ENCODE measurements at regions not wholly inside any gene's neighbourhood (a gene's known extent, or its start where the extent isn't known, plus 50 kb on each side); places are given as distances from the start of the nearest gene placed in this dataset.

DNA sequence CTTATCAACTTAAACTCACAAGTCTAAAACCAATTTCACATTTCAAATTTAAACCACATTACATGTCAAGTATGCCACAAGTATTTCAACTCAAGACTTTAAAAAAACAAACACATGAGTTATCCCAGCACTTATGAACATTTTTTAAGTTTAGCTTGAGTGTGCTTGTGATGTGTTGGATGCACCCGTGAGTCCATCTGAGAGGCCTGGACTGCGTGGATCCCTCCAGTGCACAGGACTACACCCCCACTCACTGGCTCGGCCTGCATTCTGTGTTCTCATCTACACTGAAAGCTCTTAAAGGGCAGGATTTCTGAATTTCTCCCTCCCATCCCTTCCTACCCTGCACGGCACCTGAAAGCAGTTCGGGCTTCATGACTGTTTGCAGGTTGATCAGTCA lies 128.8 kb upstream of the CD93 start:
- DNase-seq (ENCODE audit: low read depth, low spot score), result no peak
- no peaks in the 10 kb centered on the region for H3K36me3 ChIP-seq (ENCODE audit: insufficient read depth, low read length)
- H3K9ac ChIP-seq (ENCODE audit: insufficient read length), result no peak overlapping the region
- H3K27ac ChIP-seq, result no peak overlapping the region
- no peak for TF ChIP-seq FOXP2 (optimal IDR thresholded peaks at IDR 0.05; ENCODE audit: control extremely low read depth, extremely low read length, insufficient read depth)
- no peak for TF ChIP-seq POLR2AphosphoS5 (IDR thresholded peaks at IDR 0.05; ENCODE audit: borderline replicate concordance, low read depth, low read length)
- no peak for TF ChIP-seq EZH2 (IDR thresholded peaks at IDR 0.05)
- H3K9me3 ChIP-seq (ENCODE audit: low read depth, low read length), result no peaks in the 10 kb centered on the region
- no peak overlapping the region for H3K4me3 ChIP-seq

DNA sequence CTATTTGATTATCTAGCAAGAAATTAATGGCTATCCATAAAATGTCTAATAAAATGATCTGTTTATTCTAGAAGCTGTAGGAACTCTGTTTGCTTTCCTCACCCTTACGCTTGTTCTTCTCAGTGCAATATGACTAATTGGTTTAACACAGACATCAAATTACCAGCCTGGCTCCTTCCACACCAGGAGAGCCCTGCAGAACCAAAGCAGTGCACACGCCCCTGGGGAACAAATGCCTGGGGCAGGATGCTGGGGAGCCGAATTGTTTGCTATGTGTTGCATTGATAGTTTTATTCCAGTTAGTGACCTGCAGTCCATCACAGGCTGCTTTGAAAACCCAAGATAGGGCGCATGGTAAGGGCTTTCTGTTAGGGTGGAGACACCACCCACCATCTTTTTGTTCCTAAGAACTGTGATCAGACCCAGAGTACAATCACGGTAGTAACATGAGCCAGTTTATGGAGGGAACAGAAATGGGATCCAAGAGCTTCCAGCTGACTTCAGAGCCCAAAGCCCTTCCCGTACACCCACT lies 126.4 kb upstream of the CD93 start:
- H3K27ac ChIP-seq, result no peak overlapping the region

DNA sequence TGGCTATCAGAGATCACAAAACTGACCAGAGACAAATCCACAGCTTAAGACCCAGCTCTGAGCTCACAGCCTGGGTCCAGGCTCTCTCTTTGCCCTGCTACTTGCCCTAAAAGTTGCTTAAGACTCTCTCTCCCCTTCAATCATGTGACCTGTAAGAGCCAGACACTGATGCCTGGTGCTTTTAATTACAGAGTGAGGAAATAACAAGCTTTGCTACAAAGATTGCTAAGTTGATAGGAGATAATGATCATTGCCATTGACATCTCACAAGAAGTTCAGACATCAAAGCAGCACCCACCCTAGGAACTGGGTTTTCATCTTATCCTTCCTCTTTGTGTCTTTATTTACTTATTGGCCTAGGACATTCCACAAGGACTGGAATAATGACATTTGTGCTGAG lies 125.9 kb upstream of the CD93 start:
- TF ChIP-seq POLR2AphosphoS5 (IDR thresholded peaks at IDR 0.05; ENCODE audit: borderline replicate concordance, low read depth, low read length) (no peak), EZH2 (IDR thresholded peaks at IDR 0.05) (no peak), FOXP2 (optimal IDR thresholded peaks at IDR 0.05; ENCODE audit: control extremely low read depth, extremely low read length, insufficient read depth) (no peak)
- no peaks in the 10 kb centered on the region for H3K9me3 ChIP-seq (ENCODE audit: low read depth, low read length)
- H3K36me3 ChIP-seq (ENCODE audit: insufficient read depth, low read length), result no peaks in the 10 kb centered on the region
- no peak overlapping the region for H3K4me3 ChIP-seq
- no peak overlapping the region for H3K9ac ChIP-seq (ENCODE audit: insufficient read length)
- no peak for DNase-seq (ENCODE audit: low read depth, low spot score)
- H3K27ac ChIP-seq, result no peak overlapping the region

More for the DNA sequence above, 126.4 kb upstream of the CD93 start:
- Histone ChIP-seq H3K4me3 (no peak overlapping the region), H3K36me3 (ENCODE audit: insufficient read depth, low read length) (no peaks in the 10 kb centered on the region), H3K9me3 (ENCODE audit: low read depth, low read length) (no peaks in the 10 kb centered on the region), H3K9ac (ENCODE audit: insufficient read length) (no peak overlapping the region)
- DNase-seq (ENCODE audit: low read depth, low spot score), result no peak
- TF ChIP-seq EZH2 (IDR thresholded peaks at IDR 0.05), result no peak
- TF ChIP-seq FOXP2 (optimal IDR thresholded peaks at IDR 0.05; ENCODE audit: control extremely low read depth, extremely low read length, insufficient read depth), result no peak
- TF ChIP-seq POLR2AphosphoS5 (IDR thresholded peaks at IDR 0.05; ENCODE audit: borderline replicate concordance, low read depth, low read length), result no peak

DNA sequence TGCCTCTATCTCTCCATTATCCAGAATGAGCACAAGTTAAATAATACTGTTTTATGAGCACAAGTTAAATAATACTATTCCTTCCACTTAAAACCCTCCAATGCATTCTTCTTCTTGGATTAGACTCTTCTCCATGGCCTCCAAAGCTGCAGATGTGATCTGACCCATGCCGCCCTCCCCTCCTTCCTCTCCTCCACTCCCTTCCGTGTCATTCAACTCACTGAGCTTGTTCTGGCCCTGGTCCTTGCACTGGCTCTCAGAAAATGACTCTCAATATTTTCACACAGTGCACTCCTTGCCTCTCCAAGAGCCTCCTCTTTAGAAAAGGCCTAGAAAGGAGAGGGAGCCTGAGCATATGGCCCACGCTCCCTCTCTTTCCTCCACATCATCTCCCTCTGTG lies 125.0 kb upstream of the CD93 start:
- no peaks in the 10 kb centered on the region for H3K36me3 ChIP-seq (ENCODE audit: insufficient read depth, low read length)
- no peak for DNase-seq (ENCODE audit: low read depth, low spot score)
- no peak overlapping the region for H3K9ac ChIP-seq (ENCODE audit: insufficient read length)
- no peaks in the 10 kb centered on the region for H3K9me3 ChIP-seq (ENCODE audit: low read depth, low read length)
- TF ChIP-seq FOXP2 (optimal IDR thresholded peaks at IDR 0.05; ENCODE audit: control extremely low read depth, extremely low read length, insufficient read depth), result no peak
- no peak for TF ChIP-seq POLR2AphosphoS5 (IDR thresholded peaks at IDR 0.05; ENCODE audit: borderline replicate concordance, low read depth, low read length)
- no peak for TF ChIP-seq EZH2 (IDR thresholded peaks at IDR 0.05)
- H3K27ac ChIP-seq, result no peak overlapping the region
- no peak overlapping the region for H3K4me3 ChIP-seq

DNA sequence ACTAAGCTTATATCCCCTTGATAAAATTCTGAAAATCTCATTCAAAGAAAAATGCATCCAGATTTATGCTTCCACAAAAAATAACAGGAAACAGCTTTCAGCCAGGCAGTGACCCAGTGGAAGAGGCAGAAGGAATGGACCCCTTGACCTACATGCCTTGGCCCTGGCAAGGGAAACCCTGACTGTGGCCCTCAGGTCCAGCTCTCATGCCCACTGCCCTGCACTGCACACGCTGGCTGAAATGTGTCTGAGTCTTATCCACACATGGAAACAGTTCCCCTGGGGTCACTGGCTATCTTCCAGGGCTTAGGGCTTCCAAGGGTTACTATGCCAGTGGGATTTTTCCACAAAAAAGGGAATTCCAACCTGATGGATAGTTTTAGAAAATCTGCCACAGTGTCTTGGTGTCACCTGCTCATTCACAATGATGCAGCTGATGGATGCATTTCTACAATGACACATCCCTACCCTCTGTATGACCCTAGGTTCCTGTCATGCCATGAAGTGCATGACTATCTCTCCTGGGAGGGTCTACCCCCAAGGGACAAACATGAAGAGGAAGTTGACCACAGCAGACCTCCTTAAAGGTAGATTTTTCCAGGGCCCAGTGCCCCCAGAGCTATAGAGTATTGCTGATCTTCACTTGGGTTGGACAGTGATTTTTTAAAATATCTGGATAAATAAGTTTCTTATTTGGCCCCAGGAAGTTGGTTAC lies 121.9 kb upstream of the CD93 start:
- Histone ChIP-seq H3K27ac (no peak overlapping the region), H3K9ac (ENCODE audit: insufficient read length) (no peak overlapping the region), H3K36me3 (ENCODE audit: insufficient read depth, low read length) (no peaks in the 10 kb centered on the region), H3K4me3 (no peak overlapping the region), H3K9me3 (ENCODE audit: low read depth, low read length) (no peaks in the 10 kb centered on the region)
- no peak for DNase-seq (ENCODE audit: low read depth, low spot score)
- TF ChIP-seq EZH2 (IDR thresholded peaks at IDR 0.05), result no peak
- TF ChIP-seq FOXP2 (optimal IDR thresholded peaks at IDR 0.05; ENCODE audit: control extremely low read depth, extremely low read length, insufficient read depth), result no peak
- TF ChIP-seq POLR2AphosphoS5 (IDR thresholded peaks at IDR 0.05; ENCODE audit: borderline replicate concordance, low read depth, low read length), result no peak

DNA sequence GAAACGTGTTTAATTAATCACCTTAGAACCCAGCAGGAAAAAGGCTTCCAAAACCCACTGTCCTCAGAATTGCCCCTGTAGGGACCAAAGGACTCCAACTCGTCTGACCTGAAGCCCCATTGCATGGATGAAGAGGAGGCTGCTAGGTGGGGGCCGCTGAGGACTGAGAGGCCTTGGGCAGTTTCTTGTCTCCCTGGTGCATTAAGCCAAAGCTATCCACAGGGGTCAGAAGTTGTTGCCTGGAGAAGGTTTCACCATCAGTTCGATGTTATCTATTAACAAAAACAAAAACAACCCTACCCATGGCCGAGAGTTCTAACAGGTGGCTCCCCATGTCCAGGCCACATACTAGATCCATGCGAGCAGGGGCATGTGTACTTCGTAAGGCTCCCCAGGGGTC lies 120.9 kb upstream of the CD93 start:
- TF ChIP-seq EZH2 (IDR thresholded peaks at IDR 0.05), result no peak
- no peak for TF ChIP-seq FOXP2 (optimal IDR thresholded peaks at IDR 0.05; ENCODE audit: control extremely low read depth, extremely low read length, insufficient read depth)
- no peak for TF ChIP-seq POLR2AphosphoS5 (IDR thresholded peaks at IDR 0.05; ENCODE audit: borderline replicate concordance, low read depth, low read length)
- no peak for DNase-seq (ENCODE audit: low read depth, low spot score)
- Histone ChIP-seq H3K9me3 (ENCODE audit: low read depth, low read length) (no peaks in the 10 kb centered on the region), H3K9ac (ENCODE audit: insufficient read length) (no peak overlapping the region), H3K4me3 (no peak overlapping the region), H3K27ac (no peak overlapping the region), H3K36me3 (ENCODE audit: insufficient read depth, low read length) (no peaks in the 10 kb centered on the region)

DNA sequence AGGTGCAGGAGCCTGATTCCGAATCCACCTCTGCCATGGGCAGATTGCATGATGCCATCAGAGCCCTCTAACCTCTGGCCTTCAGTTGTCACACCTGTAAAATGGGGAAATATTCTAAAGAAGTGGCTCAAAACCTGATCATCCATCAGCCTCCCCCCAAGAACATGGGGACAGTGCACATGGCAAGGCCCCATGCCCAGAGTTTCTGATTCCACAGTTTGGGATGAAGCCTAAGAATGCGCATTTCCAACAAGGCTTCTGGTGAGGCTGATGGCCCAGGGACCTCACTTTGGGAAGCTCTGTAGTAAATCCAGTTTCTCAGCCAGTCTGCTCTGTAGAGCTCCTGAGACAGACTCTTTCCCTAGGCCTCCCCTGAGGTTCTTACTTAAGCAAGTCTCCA lies 119.9 kb upstream of the CD93 start:
- Histone ChIP-seq H3K36me3 (ENCODE audit: insufficient read depth, low read length) (no peaks in the 10 kb centered on the region), H3K9me3 (ENCODE audit: low read depth, low read length) (no peaks in the 10 kb centered on the region), H3K9ac (ENCODE audit: insufficient read length) (no peak overlapping the region), H3K4me3 (no peak overlapping the region), H3K27ac (no peak overlapping the region)
- no peak for DNase-seq (ENCODE audit: low read depth, low spot score)
- TF ChIP-seq FOXP2 (optimal IDR thresholded peaks at IDR 0.05; ENCODE audit: control extremely low read depth, extremely low read length, insufficient read depth) (no peak), POLR2AphosphoS5 (IDR thresholded peaks at IDR 0.05; ENCODE audit: borderline replicate concordance, low read depth, low read length) (no peak), EZH2 (IDR thresholded peaks at IDR 0.05) (no peak)

DNA sequence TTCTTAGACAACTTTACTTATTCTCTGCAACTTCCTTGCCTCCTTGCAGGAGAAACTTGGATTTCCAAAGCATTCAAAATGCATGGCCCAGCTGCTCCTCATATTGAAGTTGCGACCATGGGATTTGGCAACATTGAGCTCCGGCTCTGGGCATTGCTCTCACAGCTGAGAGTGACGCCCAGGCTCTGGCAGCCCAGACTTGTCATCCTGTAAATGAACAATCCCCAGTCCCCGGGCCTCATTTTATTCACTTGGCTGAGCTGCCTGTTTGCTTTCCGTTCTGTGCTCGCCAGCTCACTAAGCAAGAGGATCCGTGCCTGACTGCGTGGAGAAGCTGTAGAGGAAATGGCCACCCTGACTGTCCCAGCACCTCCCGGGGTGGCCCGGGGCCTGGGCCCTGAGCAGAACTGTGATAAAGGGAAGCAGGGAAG lies 119.5 kb upstream of the CD93 start:
- H3K9me3 ChIP-seq (ENCODE audit: low read depth, low read length), result no peaks in the 10 kb centered on the region
- no peaks in the 10 kb centered on the region for H3K36me3 ChIP-seq (ENCODE audit: insufficient read depth, low read length)
- TF ChIP-seq FOXP2 (optimal IDR thresholded peaks at IDR 0.05; ENCODE audit: control extremely low read depth, extremely low read length, insufficient read depth) (no peak), EZH2 (IDR thresholded peaks at IDR 0.05) (no peak), POLR2AphosphoS5 (IDR thresholded peaks at IDR 0.05; ENCODE audit: borderline replicate concordance, low read depth, low read length) (no peak)
- no peak overlapping the region for H3K27ac ChIP-seq
- H3K4me3 ChIP-seq, result no peak overlapping the region
- H3K9ac ChIP-seq (ENCODE audit: insufficient read length), result no peak overlapping the region
- DNase-seq (ENCODE audit: low read depth, low spot score), result no peak

All from SK-N-MC (cell line).